ENCODE measurements at regions not wholly inside any gene's neighbourhood (a gene's known extent, or its start where the extent isn't known, plus 50 kb on each side); places are given as distances from the start of the nearest gene placed in this dataset.

- no peak overlapping the region for H3K4me3 ChIP-seq
- no peaks in the 10 kb centered on the region for H3K9me3 ChIP-seq
- H3K27ac ChIP-seq, result no peak overlapping the region
- H3K36me3 ChIP-seq, result no peaks in the 10 kb centered on the region
- no peak for DNase-seq
- no peak for TF ChIP-seq EP300 (IDR thresholded peaks at IDR 0.05)
- TF ChIP-seq POLR2A (IDR thresholded peaks at IDR 0.05), result no peak
- TF ChIP-seq CTCF (IDR thresholded peaks at IDR 0.05), result no peak
- 60 to 68% (median 65%) methylated on average over 12 of the region's 12 CpGs for WGBS, 3 donors
- no peaks in the 10 kb centered on the region for H3K27me3 ChIP-seq
- no peaks in the 10 kb centered on the region for H3K4me1 ChIP-seq (ENCODE audit: insufficient read depth)
- intact Hi-C loops (cut with DNase I), result no loop called here
Observed at GRCh38 chr17:77295241-77295853, 154.6 kb downstream of the SEC14L1 start.

GRCh38 chr17:77296769-77297409 is 156.1 kb downstream of the SEC14L1 start:
- Histone ChIP-seq H3K36me3 (no peaks in the 10 kb centered on the region), H3K27ac (no peak overlapping the region), H3K4me3 (no peak overlapping the region), H3K27me3 (no peaks in the 10 kb centered on the region), H3K9me3 (no peaks in the 10 kb centered on the region), H3K4me1 (ENCODE audit: insufficient read depth) (no peaks in the 10 kb centered on the region)
- DNase-seq, result no peak
- TF ChIP-seq CTCF (IDR thresholded peaks at IDR 0.05) (no peak), EP300 (IDR thresholded peaks at IDR 0.05) (no peak), POLR2A (IDR thresholded peaks at IDR 0.05) (no peak)
- 95 to 96% (median 95%) methylated on average over 6 of the region's 6 CpGs for WGBS, 3 donors
- intact Hi-C loops (cut with DNase I), result no loop called here

GRCh38 chr17:77297693-77298666 is 157.2 kb downstream of the SEC14L1 start:
- no peaks in the 10 kb centered on the region for H3K36me3 ChIP-seq
- intact Hi-C loops (cut with DNase I), result no loop called here
- 94 to 96% (median 95%) methylated on average over 8 of the region's 8 CpGs for whole genome bisulfite sequencing, 3 donors
- no peak overlapping the region for H3K27ac ChIP-seq
- H3K4me3 ChIP-seq, result no peak overlapping the region
- no peaks in the 10 kb centered on the region for H3K27me3 ChIP-seq
- TF ChIP-seq POLR2A (IDR thresholded peaks at IDR 0.05) (no peak), CTCF (IDR thresholded peaks at IDR 0.05) (no peak), EP300 (IDR thresholded peaks at IDR 0.05) (no peak)
- no peak for DNase-seq
- no peaks in the 10 kb centered on the region for H3K9me3 ChIP-seq
- no peaks in the 10 kb centered on the region for H3K4me1 ChIP-seq (ENCODE audit: insufficient read depth)

- H3K4me3 ChIP-seq, result no peak overlapping the region
- no peak for DNase-seq
- 83 to 85% (median 84%) methylated on average over 5 of the region's 5 CpGs for WGBS, 3 donors
- H3K36me3 ChIP-seq, result no peaks in the 10 kb centered on the region
- no peaks in the 10 kb centered on the region for H3K27me3 ChIP-seq
- H3K4me1 ChIP-seq (ENCODE audit: insufficient read depth), result no peaks in the 10 kb centered on the region
- no peaks in the 10 kb centered on the region for H3K9me3 ChIP-seq
- intact Hi-C loops (cut with DNase I), result no loop called here
- no peak overlapping the region for H3K27ac ChIP-seq
- TF ChIP-seq EP300 (IDR thresholded peaks at IDR 0.05), result no peak
- no peak for TF ChIP-seq CTCF (IDR thresholded peaks at IDR 0.05)
- TF ChIP-seq POLR2A (IDR thresholded peaks at IDR 0.05), result no peak
Observed at GRCh38 chr17:77298811-77299210, 158.0 kb downstream of the SEC14L1 start.
